ENCODE measurements at regions not wholly inside any gene's neighbourhood (a gene's known extent, or its start where the extent isn't known, plus 50 kb on each side); places are given as distances from the start of the nearest gene placed in this dataset.

DNA sequence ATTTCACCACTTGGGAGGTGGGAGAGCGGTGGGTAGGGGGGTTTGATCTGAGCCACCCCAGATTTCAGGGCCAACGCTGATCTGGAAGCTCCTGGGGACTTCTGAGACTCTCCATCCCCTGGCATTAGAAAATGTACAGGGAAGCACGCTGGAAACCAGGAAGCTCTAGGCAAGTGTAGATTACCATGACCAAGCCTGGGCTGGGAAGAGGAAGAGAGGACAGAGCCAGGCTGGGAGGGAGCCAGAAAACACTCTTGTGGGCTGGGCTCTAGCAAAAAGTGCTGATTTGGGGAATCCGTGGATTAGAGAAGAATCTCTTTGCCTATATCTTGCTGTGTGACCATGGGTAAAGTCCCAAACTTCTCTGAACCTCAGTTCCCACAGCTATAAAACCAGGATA lies 236.7 kb downstream of the BCL11B start:
- TF ChIP-seq POLR2A (IDR thresholded peaks at IDR 0.05; ENCODE audit: low read depth) (no peak), CTCF (IDR thresholded peaks at IDR 0.05) (no peak), EP300 (IDR thresholded peaks at IDR 0.05) (no peak)
